Liver (tissue), 8 donors: ENCODE measurements at regions not wholly inside any gene's neighbourhood (a gene's known extent, or its start where the extent isn't known, plus 50 kb on each side); places are given as distances from the start of the nearest gene placed in this dataset.

Experiments used
- DNase-seq: peaks from one replicate; pipeline ENCODE4 v3.0.0-alpha.2; 2017; ENCODE audit warnings: low spot score
- H3K27ac ChIP-seq, 2 donors: one replicate each; pipeline ENCODE4 v1.7.0; 2013; ENCODE audit warnings: inconsistent platforms in 2 of 2, low read length in 2 of 2, control low read depth in 1 of 2, low read depth in 1 of 2, mild to moderate bottlenecking in 1 of 2
- H3K27me3 ChIP-seq, 4 donors: one replicate each; pipeline versions ENCODE4 v1.6.1 to v1.7.0; 2013; ENCODE audit warnings: low read length in 3 of 4, inconsistent platforms in 1 of 4, mild to moderate bottlenecking in 1 of 4, moderate library complexity in 1 of 4; ENCODE audit not compliant: control insufficient read depth in 4 of 4, insufficient read depth in 4 of 4
- H3K36me3 ChIP-seq, 4 donors: one replicate each; pipeline versions ENCODE4 v1.6.1 to v1.7.0; 2013; ENCODE audit warnings: low read length in 3 of 4, mild to moderate bottlenecking in 3 of 4, low read depth in 1 of 4, moderate library complexity in 1 of 4; ENCODE audit not compliant: control insufficient read depth in 4 of 4, insufficient read depth in 3 of 4
- H3K4me1 ChIP-seq, 4 donors: one replicate each; pipeline versions ENCODE4 v1.6.1 to v1.7.0; 2013; ENCODE audit warnings: low read length in 3 of 4, mild to moderate bottlenecking in 3 of 4, moderate library complexity in 1 of 4; ENCODE audit not compliant: control insufficient read depth in 4 of 4, insufficient read depth in 4 of 4
- H3K4me3 ChIP-seq, 3 donors: one replicate each; pipeline versions ENCODE4 v1.6.1 to v1.7.0; 2013; ENCODE audit warnings: low read length in 3 of 3, control low read depth in 1 of 3, low read depth in 1 of 3, mild to moderate bottlenecking in 1 of 3
- H3K9ac ChIP-seq, 2 donors: one replicate each; pipeline ENCODE4 v1.7.0; 2013; ENCODE audit warnings: low read length in 2 of 2, mild to moderate bottlenecking in 2 of 2, moderate library complexity in 2 of 2, control low read depth in 1 of 2, low read depth in 1 of 2
- H3K9me3 ChIP-seq, 4 donors: one replicate each; pipeline versions ENCODE4 v1.6.1 to v1.7.0; 2013; ENCODE audit warnings: low read length in 3 of 4; ENCODE audit not compliant: control insufficient read depth in 4 of 4
- ATF3 ChIP-seq: IDR thresholded peaks from 2 replicates; pipeline ENCODE4 v1.6.1; 2016; ENCODE audit warnings: antibody characterized with exemption
- CTCF ChIP-seq: fragments of 150-350 bp; IDR thresholded peaks from 2 replicates; pipeline ENCODE4 v1.5.1; 2017; ENCODE audit warnings: improper control_type of control experiment, low read depth, low read length; ENCODE audit not compliant: missing input control
- EGR1 ChIP-seq, 2 donors: IDR thresholded peaks; 2 replicates each; pipeline ENCODE4 v1.6.1; 2016 to 2018; ENCODE audit warnings: antibody characterized with exemption in 2 of 2, low read depth in 2 of 2
- FOXA2 ChIP-seq: IDR thresholded peaks from 2 replicates; pipeline ENCODE4 v1.6.1; 2016; ENCODE audit warnings: antibody characterized with exemption
- GABPA ChIP-seq, 2 donors: IDR thresholded peaks in 1 of 2; conservative IDR thresholded peaks in 1 of 2; 2 replicates each; pipeline ENCODE4 v1.6.1; 2016; ENCODE audit warnings: antibody characterized with exemption in 2 of 2, mild to moderate bottlenecking in 1 of 2, moderate library complexity in 1 of 2
- HNF4A ChIP-seq, 2 donors: conservative IDR thresholded peaks; 2 replicates each; pipeline ENCODE4 v1.6.1; 2016; ENCODE audit warnings: antibody characterized with exemption in 2 of 2, mild to moderate bottlenecking in 2 of 2
- HNF4G ChIP-seq: IDR thresholded peaks from 2 replicates; pipeline ENCODE4 v1.6.1; 2016; ENCODE audit warnings: antibody characterized with exemption
- JUND ChIP-seq, 2 donors: IDR thresholded peaks; 2 replicates each; pipeline ENCODE4 v1.6.1; 2016; ENCODE audit warnings: antibody characterized with exemption in 2 of 2
- MAX ChIP-seq: IDR thresholded peaks from 2 replicates; pipeline ENCODE4 v1.6.1; 2016; ENCODE audit warnings: antibody characterized with exemption
- NR2F2 ChIP-seq: IDR thresholded peaks from 2 replicates; pipeline ENCODE4 v1.6.1; 2016; ENCODE audit warnings: antibody characterized with exemption
- RAD21 ChIP-seq, 2 donors: IDR thresholded peaks; 2 replicates each; pipeline ENCODE4 v1.6.1; 2016; ENCODE audit warnings: antibody characterized with exemption in 2 of 2, mild to moderate bottlenecking in 2 of 2
- RXRA ChIP-seq, 2 donors: IDR thresholded peaks; 2 replicates each; pipeline ENCODE4 v1.6.1; 2017 to 2018; ENCODE audit warnings: antibody characterized with exemption in 2 of 2, mild to moderate bottlenecking in 1 of 2
- SP1 ChIP-seq: IDR thresholded peaks from 2 replicates; pipeline ENCODE4 v1.6.1; 2018; ENCODE audit warnings: antibody characterized with exemption, mild to moderate bottlenecking
- TAF1 ChIP-seq: conservative IDR thresholded peaks from 2 replicates; pipeline ENCODE4 v1.6.1; 2016; ENCODE audit warnings: antibody characterized with exemption, mild to moderate bottlenecking
- YY1 ChIP-seq: IDR thresholded peaks from 2 replicates; pipeline ENCODE4 v1.6.1; 2016; ENCODE audit warnings: antibody characterized with exemption, mild to moderate bottlenecking
- ZBTB33 ChIP-seq: IDR thresholded peaks from 2 replicates; pipeline ENCODE4 v1.6.1; 2016; ENCODE audit warnings: antibody characterized with exemption
- WGBS: extraction: QIAGEN DNeasy Blood & Tissue Kit; methylation state at CpG from one replicate; pipeline ENCODE4 v1.1.7; 2013; 5-methylcytosine and 5-hydroxymethylcytosine counted together
- donor health status: healthy.
- donor health status: healthy.
- donor health status: healthy.
- donor health status: healthy.
- donor health status: healthy.

GRCh38 chr4:71232056-71232430 is 106.8 kb upstream of the SLC4A4 start:
- TF ChIP-seq GABPA (IDR thresholded peaks at IDR 0.05 in 1 of 2, conservative IDR thresholded peaks at IDR 0.05 in 1 of 2) (no peak), HNF4G (no peak), MAX (no peak), FOXA2 (no peak), YY1 (no peak), NR2F2 (no peak), ZBTB33 (no peak), CTCF (no peak), ATF3 (no peak), RXRA (IDR thresholded peaks at IDR 0.05) (no peak), EGR1 (IDR thresholded peaks at IDR 0.05; ENCODE audit: low read depth in 2 of 2) (no peak), RAD21 (IDR thresholded peaks at IDR 0.05) (no peak)
- 68% methylated on average over 1 of the region's 1 CpG for WGBS
- no peaks in the 10 kb centered on the region for H3K36me3 ChIP-seq
- no peaks in the 10 kb centered on the region for H3K9me3 ChIP-seq
- H3K27me3 ChIP-seq, result no peaks in the 10 kb centered on the region
- DNase-seq, result no peak
- peak overlapping the region in 1 of 3 donors; percentile 3 for H3K4me3 ChIP-seq
- peaks cover 3 to 58% (median 35%) of the 10 kb centered on the region in 4 donors for H3K4me1 ChIP-seq
- H3K9ac ChIP-seq, result peak overlapping the region; percentile 0 to 49
- peak overlapping the region; percentile 95 to 96 for H3K27ac ChIP-seq

GRCh38 chr4:71232846-71233245 is 106.0 kb upstream of the SLC4A4 start:
- H3K4me1 ChIP-seq, result peaks cover 3 to 58% (median 35%) of the 10 kb centered on the region in 4 donors
- peak overlapping the region; percentile 32 to 46 for H3K27ac ChIP-seq
- 64% methylated on average over 1 of the region's 1 CpG for WGBS
- no peaks in the 10 kb centered on the region for H3K27me3 ChIP-seq
- no peak for TF ChIP-seq TAF1
- TF ChIP-seq SP1, result no peak
- no peak for TF ChIP-seq YY1
- no peak for TF ChIP-seq HNF4A (conservative IDR thresholded peaks at IDR 0.05)
- no peak for TF ChIP-seq HNF4G
- no peak for TF ChIP-seq EGR1 (IDR thresholded peaks at IDR 0.05; ENCODE audit: low read depth in 2 of 2)
- no peak for TF ChIP-seq CTCF
- TF ChIP-seq RXRA (IDR thresholded peaks at IDR 0.05), result no peak
- TF ChIP-seq JUND (IDR thresholded peaks at IDR 0.05), result no peak
- no peak for DNase-seq
- H3K4me3 ChIP-seq, result no peak overlapping the region
- H3K9ac ChIP-seq, result no peak overlapping the region
- H3K36me3 ChIP-seq, result no peaks in the 10 kb centered on the region
- no peaks in the 10 kb centered on the region for H3K9me3 ChIP-seq
